HL-60 (cell line): ENCODE measurements at regions not wholly inside any gene's neighbourhood (a gene's known extent, or its start where the extent isn't known, plus 50 kb on each side); places are given as distances from the start of the nearest gene placed in this dataset.

Experiments used
- CTCF ChIP-seq: IDR thresholded peaks from one replicate; pipeline ENCODE4 v1.5.1; 2011; ENCODE audit warnings: low read length, control low read depth, inconsistent platforms; ENCODE audit not compliant: insufficient read depth
- POLR2AphosphoS5 ChIP-seq: IDR thresholded peaks from 2 replicates; pipeline ENCODE4 v1.6.1; 2012; ENCODE audit warnings: low read depth
- SPI1 ChIP-seq: IDR thresholded peaks from 2 replicates; pipeline ENCODE4 v1.6.1; 2012; ENCODE audit warnings: low read depth, mild to moderate bottlenecking, borderline replicate concordance
- TF ChIP-seq, protein P1 (sequence below): IDR thresholded peaks from 2 replicates; pipeline ENCODE4 v1.6.1; 2012; ENCODE audit warnings: low read depth; ENCODE audit not compliant: insufficient replicate concordance

DNA sequence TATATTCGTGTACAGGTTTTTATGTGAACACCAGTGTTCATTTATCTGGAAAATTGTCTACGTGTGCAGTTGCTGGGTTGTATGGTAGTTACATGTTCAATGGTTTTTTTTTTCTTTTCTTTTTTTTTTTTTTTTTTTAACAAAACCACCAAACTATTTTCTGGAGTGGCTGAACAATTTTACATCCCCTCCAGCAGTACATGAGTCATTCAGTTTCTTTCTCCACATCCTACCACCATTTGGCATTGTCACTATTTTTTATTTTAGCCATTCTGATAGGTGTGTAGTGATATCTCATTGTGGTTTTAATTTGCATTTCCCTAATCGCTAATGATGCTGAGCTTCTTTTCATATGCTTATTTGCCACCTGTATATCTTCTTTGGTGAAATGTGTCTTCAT lies 256.3 kb upstream of the EOMES start:
- TF ChIP-seq CTCF (no peak), POLR2AphosphoS5 (no peak), SPI1 (no peak)
- TF ChIP-seq, protein P1, sequence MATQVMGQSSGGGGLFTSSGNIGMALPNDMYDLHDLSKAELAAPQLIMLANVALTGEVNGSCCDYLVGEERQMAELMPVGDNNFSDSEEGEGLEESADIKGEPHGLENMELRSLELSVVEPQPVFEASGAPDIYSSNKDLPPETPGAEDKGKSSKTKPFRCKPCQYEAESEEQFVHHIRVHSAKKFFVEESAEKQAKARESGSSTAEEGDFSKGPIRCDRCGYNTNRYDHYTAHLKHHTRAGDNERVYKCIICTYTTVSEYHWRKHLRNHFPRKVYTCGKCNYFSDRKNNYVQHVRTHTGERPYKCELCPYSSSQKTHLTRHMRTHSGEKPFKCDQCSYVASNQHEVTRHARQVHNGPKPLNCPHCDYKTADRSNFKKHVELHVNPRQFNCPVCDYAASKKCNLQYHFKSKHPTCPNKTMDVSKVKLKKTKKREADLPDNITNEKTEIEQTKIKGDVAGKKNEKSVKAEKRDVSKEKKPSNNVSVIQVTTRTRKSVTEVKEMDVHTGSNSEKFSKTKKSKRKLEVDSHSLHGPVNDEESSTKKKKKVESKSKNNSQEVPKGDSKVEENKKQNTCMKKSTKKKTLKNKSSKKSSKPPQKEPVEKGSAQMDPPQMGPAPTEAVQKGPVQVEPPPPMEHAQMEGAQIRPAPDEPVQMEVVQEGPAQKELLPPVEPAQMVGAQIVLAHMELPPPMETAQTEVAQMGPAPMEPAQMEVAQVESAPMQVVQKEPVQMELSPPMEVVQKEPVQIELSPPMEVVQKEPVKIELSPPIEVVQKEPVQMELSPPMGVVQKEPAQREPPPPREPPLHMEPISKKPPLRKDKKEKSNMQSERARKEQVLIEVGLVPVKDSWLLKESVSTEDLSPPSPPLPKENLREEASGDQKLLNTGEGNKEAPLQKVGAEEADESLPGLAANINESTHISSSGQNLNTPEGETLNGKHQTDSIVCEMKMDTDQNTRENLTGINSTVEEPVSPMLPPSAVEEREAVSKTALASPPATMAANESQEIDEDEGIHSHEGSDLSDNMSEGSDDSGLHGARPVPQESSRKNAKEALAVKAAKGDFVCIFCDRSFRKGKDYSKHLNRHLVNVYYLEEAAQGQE: no peak
